Breast epithelium (tissue), 4 donors: ENCODE measurements at regions not wholly inside any gene's neighbourhood (a gene's known extent, or its start where the extent isn't known, plus 50 kb on each side); places are given as distances from the start of the nearest gene placed in this dataset.

Experiments
- DNase-seq, 2 donors: peaks; one replicate each; pipeline ENCODE4 v3.0.0-alpha.2; 2019; ENCODE audit warnings: low spot score in 2 of 2
- H3K27ac ChIP-seq, 2 donors: fragments of 200-600 bp; sonication (generic) in 1 of 2; one replicate each; pipeline ENCODE4 v1.5.1; 2016 to 2019; ENCODE audit warnings: mild to moderate bottlenecking in 1 of 2
- H3K27me3 ChIP-seq, 2 donors: fragments of 200-600 bp; sonication (generic) in 1 of 2; one replicate each; pipeline versions ENCODE4 v1.5.1 to v1.6.0; 2017 to 2019; ENCODE audit warnings: control low read depth in 1 of 2, mild to moderate bottlenecking in 1 of 2
- H3K36me3 ChIP-seq: fragments of 200-600 bp; one replicate; pipeline ENCODE4 v1.5.1; 2019
- H3K4me1 ChIP-seq, 2 donors: fragments of 200-600 bp; sonication (generic); one replicate each; pipeline ENCODE4 v1.5.1; 2016 to 2019; ENCODE audit warnings: control low read depth in 1 of 2
- H3K4me3 ChIP-seq, 3 donors: fragments of 200-600 bp; sonication (generic); 1 replicate in 2 of 3; 2 replicates in 1 of 3; pipeline ENCODE4 v1.5.1; 2016 to 2019; ENCODE audit warnings: mild to moderate bottlenecking in 3 of 3, moderate library complexity in 2 of 3
- H3K9me3 ChIP-seq, 2 donors: fragments of 200-600 bp; sonication (generic) in 1 of 2; one replicate each; pipeline ENCODE4 v1.5.1; 2016 to 2019; ENCODE audit warnings: control low read depth in 1 of 2
- CTCF ChIP-seq, 3 donors: fragments of 450-650 bp; IDR thresholded peaks; one replicate each; pipeline ENCODE4 v1.5.1; 2016 to 2017; ENCODE audit warnings: antibody characterized with exemption in 3 of 3, mild to moderate bottlenecking in 3 of 3, moderate library complexity in 3 of 3
- POLR2A ChIP-seq: fragments of 450-650 bp; IDR thresholded peaks from one replicate; pipeline ENCODE4 v1.6.1; 2016; ENCODE audit warnings: antibody characterized with exemption, mild to moderate bottlenecking, moderate library complexity
- POLR2AphosphoS5 ChIP-seq, 3 donors: sonication (generic); formaldehyde crosslinking; IDR thresholded peaks; one replicate each; pipeline ENCODE4 v1.6.1; 2017; ENCODE audit warnings: antibody characterized with exemption in 3 of 3
- intact Hi-C: fragments of 100-400 bp; cut with DNase I; formaldehyde crosslinking; loops from one replicate; pipeline ENCODE4 v1.15.1; 2023; ENCODE audit warnings: low total_unique reads

GRCh38 chr5:144711172-144711571 lies 540.5 kb downstream of the KCTD16 start:
- Histone ChIP-seq H3K27me3 (no peaks in the 10 kb centered on the region), H3K27ac (no peak overlapping the region), H3K4me1 (no peaks in the 10 kb centered on the region), H3K4me3 (no peak overlapping the region), H3K9me3 (no peaks in the 10 kb centered on the region), H3K36me3 (no peaks in the 10 kb centered on the region)
- TF ChIP-seq CTCF (IDR thresholded peaks at IDR 0.05) (no peak), POLR2AphosphoS5 (IDR thresholded peaks at IDR 0.05) (no peak), POLR2A (no peak)
- intact Hi-C loops: no loop called here
- no peak for DNase-seq

GRCh38 chr5:144710637-144711036 lies 540.0 kb downstream of the KCTD16 start:
- TF ChIP-seq POLR2A (no peak), POLR2AphosphoS5 (IDR thresholded peaks at IDR 0.05) (no peak), CTCF (IDR thresholded peaks at IDR 0.05) (no peak)
- intact Hi-C loops: no loop called here
- Histone ChIP-seq H3K4me3 (no peak overlapping the region), H3K27ac (no peak overlapping the region), H3K27me3 (no peaks in the 10 kb centered on the region), H3K9me3 (no peaks in the 10 kb centered on the region), H3K36me3 (no peaks in the 10 kb centered on the region), H3K4me1 (no peaks in the 10 kb centered on the region)
- no peak for DNase-seq

- intact Hi-C loops: no loop called here
- TF ChIP-seq CTCF (IDR thresholded peaks at IDR 0.05) (no peak), POLR2A (no peak), POLR2AphosphoS5 (IDR thresholded peaks at IDR 0.05) (no peak)
- H3K4me3 ChIP-seq: no peak overlapping the region
- H3K27ac ChIP-seq: no peak overlapping the region
- no peaks in the 10 kb centered on the region for H3K4me1 ChIP-seq
- no peak for DNase-seq
- no peaks in the 10 kb centered on the region for H3K36me3 ChIP-seq
- H3K9me3 ChIP-seq: no peaks in the 10 kb centered on the region
- H3K27me3 ChIP-seq: no peaks in the 10 kb centered on the region
Measured at GRCh38 chr5:144703776-144704175, 533.1 kb downstream of the KCTD16 start.

- Histone ChIP-seq H3K4me1 (no peaks in the 10 kb centered on the region), H3K36me3 (no peaks in the 10 kb centered on the region), H3K9me3 (no peaks in the 10 kb centered on the region), H3K27ac (no peak overlapping the region), H3K27me3 (no peaks in the 10 kb centered on the region), H3K4me3 (no peak overlapping the region)
- TF ChIP-seq POLR2AphosphoS5 (IDR thresholded peaks at IDR 0.05): no peak
- TF ChIP-seq CTCF (IDR thresholded peaks at IDR 0.05): no peak
- TF ChIP-seq POLR2A: no peak
- intact Hi-C loops: no loop called here
- DNase-seq: no peak
Measured at GRCh38 chr5:144698484-144698883, 527.8 kb downstream of the KCTD16 start.

GRCh38 chr5:144697847-144698262 lies 527.2 kb downstream of the KCTD16 start:
- intact Hi-C loops: no loop called here
- H3K27me3 ChIP-seq: no peaks in the 10 kb centered on the region
- H3K36me3 ChIP-seq: no peaks in the 10 kb centered on the region
- DNase-seq: no peak
- no peaks in the 10 kb centered on the region for H3K9me3 ChIP-seq
- H3K27ac ChIP-seq: no peak overlapping the region
- no peak overlapping the region for H3K4me3 ChIP-seq
- TF ChIP-seq POLR2AphosphoS5 (IDR thresholded peaks at IDR 0.05): no peak
- no peak for TF ChIP-seq POLR2A
- TF ChIP-seq CTCF (IDR thresholded peaks at IDR 0.05): no peak
- no peaks in the 10 kb centered on the region for H3K4me1 ChIP-seq
